GM23338 (cell line): ENCODE measurements at regions not wholly inside any gene's neighbourhood (a gene's known extent, or its start where the extent isn't known, plus 50 kb on each side); places are given as distances from the start of the nearest gene placed in this dataset.

Experiments
- ATAC-seq: fragments of 200-7000 bp; cut with Tn5 transposase; 3 replicates; pipeline ENCODE4 v1.9.1; 2020
- DNase-seq: peaks from one replicate; pipeline ENCODE4 v3.0.0-alpha.2; 2015; ENCODE audit warnings: low spot score
- H2AFZ ChIP-seq: fragments of 200-600 bp; sonication (generic); 2 replicates; pipeline ENCODE4 v1.8.0; 2016; ENCODE audit warnings: antibody characterized with exemption, mild to moderate bottlenecking, moderate library complexity
- H3F3A ChIP-seq: fragments of 200-600 bp; sonication (generic); replicated peaks from 2 replicates; pipeline ENCODE4 v1.8.0; 2017; ENCODE audit warnings: antibody characterized with exemption, mixed run types, low read depth
- H3K27ac ChIP-seq: fragments of 200-600 bp; sonication (generic); 2 replicates; pipeline ENCODE4 v1.6.1; 2016; ENCODE audit warnings: low read depth
- H3K27me3 ChIP-seq: fragments of 200-600 bp; sonication (generic); 2 replicates; pipeline ENCODE4 v1.8.0; 2016; ENCODE audit warnings: mild to moderate bottlenecking, mixed run types, moderate library complexity; ENCODE audit not compliant: insufficient read depth
- H3K36me3 ChIP-seq: fragments of 200-600 bp; sonication (generic); 2 replicates; pipeline ENCODE4 v1.8.0; 2016; ENCODE audit warnings: mild to moderate bottlenecking; ENCODE audit not compliant: insufficient read depth
- H3K4me1 ChIP-seq: fragments of 200-600 bp; sonication (generic); 2 replicates; pipeline ENCODE4 v1.8.0; 2016; ENCODE audit warnings: mild to moderate bottlenecking, moderate library complexity; ENCODE audit not compliant: insufficient read depth
- H3K4me2 ChIP-seq: fragments of 200-600 bp; sonication (generic); 2 replicates; pipeline ENCODE4 v1.7.1; 2017; ENCODE audit warnings: mixed run types
- H3K4me3 ChIP-seq: fragments of 200-600 bp; sonication (generic); 2 replicates; pipeline ENCODE4 v1.6.1; 2016; ENCODE audit warnings: mixed run types
- H3K79me2 ChIP-seq: fragments of 200-600 bp; sonication (generic); replicated peaks from 2 replicates; pipeline ENCODE4 v1.8.0; 2017; ENCODE audit warnings: mild to moderate bottlenecking; ENCODE audit not compliant: insufficient read depth
- H3K9me2 ChIP-seq: fragments of 200-600 bp; sonication (generic); 2 replicates; pipeline ENCODE4 v1.8.0; 2017; ENCODE audit not compliant: insufficient read depth
- H4K20me1 ChIP-seq: fragments of 200-600 bp; sonication (generic); replicated peaks from 2 replicates; pipeline ENCODE4 v1.8.0; 2017; ENCODE audit warnings: mild to moderate bottlenecking; ENCODE audit not compliant: insufficient read depth
- H3K27ac Mint-ChIP-seq: 2 replicates; pipeline ENCODE4 v1.8.0; 2020; ENCODE audit warnings: inconsistent platforms, mild to moderate bottlenecking, moderate library complexity, mixed read lengths
- H3K27me3 Mint-ChIP-seq: 3 replicates; pipeline ENCODE4 v1.8.0; 2022; ENCODE audit warnings: low read depth, mild to moderate bottlenecking, moderate library complexity, mixed read lengths, inconsistent platforms; ENCODE audit not compliant: insufficient read depth, poor library complexity
- H3K36me3 Mint-ChIP-seq: 3 replicates; pipeline ENCODE4 v1.8.0; 2021; ENCODE audit warnings: low read depth, mild to moderate bottlenecking, inconsistent platforms, moderate library complexity, mixed read lengths
- H3K4me1 Mint-ChIP-seq: 3 replicates; pipeline ENCODE4 v1.8.0; 2020; ENCODE audit warnings: mild to moderate bottlenecking, inconsistent platforms, mixed read lengths
- H3K4me3 Mint-ChIP-seq: 3 replicates; pipeline ENCODE4 v1.8.0; 2021; ENCODE audit warnings: moderate library complexity, mild to moderate bottlenecking, inconsistent platforms, mixed read lengths
- H3K9me3 Mint-ChIP-seq: 3 replicates; pipeline ENCODE4 v1.8.0; 2020; ENCODE audit warnings: moderate library complexity, mild to moderate bottlenecking, inconsistent platforms, mixed read lengths
- CREB1 ChIP-seq: fragments of 250-450 bp; sonication (Bioruptor Pico); IDR thresholded peaks from 2 replicates; pipeline ENCODE4 v1.5.0; 2020; ENCODE audit warnings: low read depth, mild to moderate bottlenecking, moderate library complexity
- EZH2 ChIP-seq: fragments of 200-600 bp; sonication (generic); IDR thresholded peaks from one replicate; pipeline ENCODE4 v1.8.0; 2017; ENCODE audit warnings: antibody characterized with exemption, mild to moderate bottlenecking, low read depth; ENCODE audit not compliant: unreplicated experiment
- EZH2phosphoT487 ChIP-seq: fragments of 200-600 bp; sonication (generic); IDR thresholded peaks from one replicate; pipeline ENCODE4 v1.8.1; 2018; ENCODE audit warnings: antibody characterized with exemption; ENCODE audit not compliant: unreplicated experiment
- JUNB ChIP-seq: IDR thresholded peaks from one replicate; pipeline ENCODE4 v1.6.1; 2016; ENCODE audit warnings: antibody characterized with exemption; ENCODE audit not compliant: unreplicated experiment
- NANOG ChIP-seq: IDR thresholded peaks from 2 replicates; pipeline ENCODE4 v1.6.1; 2016; ENCODE audit warnings: antibody characterized with exemption, borderline replicate concordance
- POLR2AphosphoS5 ChIP-seq: IDR thresholded peaks from 2 replicates; pipeline ENCODE4 v1.6.1; 2016; ENCODE audit warnings: antibody characterized with exemption, low read depth
- STAT1 ChIP-seq: IDR thresholded peaks from one replicate; pipeline ENCODE4 v1.6.1; 2016; ENCODE audit warnings: antibody characterized with exemption; ENCODE audit not compliant: unreplicated experiment
- ZNF114 ChIP-seq: fragments of 250-450 bp; sonication (Bioruptor Pico); IDR thresholded peaks from 2 replicates; pipeline ENCODE4 v1.5.0; 2020; ENCODE audit warnings: mild to moderate bottlenecking, moderate library complexity
- ZNF331 ChIP-seq: fragments of 250-450 bp; sonication (Bioruptor Pico); IDR thresholded peaks from 2 replicates; pipeline ENCODE4 v1.5.0; 2020; ENCODE audit warnings: low read depth, mild to moderate bottlenecking, moderate library complexity
- TF ChIP-seq, protein P1 (sequence below): IDR thresholded peaks from 2 replicates; pipeline ENCODE4 v1.6.1; 2016; ENCODE audit warnings: antibody characterized with exemption
- TF ChIP-seq, protein P2 (sequence below): fragments of 250-450 bp; sonication (Bioruptor Pico); IDR thresholded peaks from 2 replicates; pipeline ENCODE4 v1.5.0; 2020; ENCODE audit warnings: mild to moderate bottlenecking, moderate library complexity
- TF ChIP-seq, protein P3 (sequence below), 2 experiments: fragments of 200-600 bp in 1 of 2; sonication (generic) in 1 of 2; conservative IDR thresholded peaks; 2 replicates each; pipeline versions ENCODE4 v1.5.1 to v1.6.1; 2016 to 2017; ENCODE audit warnings: antibody characterized with exemption in 2 of 2, low read depth in 2 of 2, mild to moderate bottlenecking in 2 of 2, moderate library complexity in 1 of 2
- TF ChIP-seq, protein P4 (sequence below): IDR thresholded peaks from one replicate; pipeline ENCODE4 v1.6.1; 2018; ENCODE audit warnings: antibody characterized with exemption; ENCODE audit not compliant: unreplicated experiment

DNA sequence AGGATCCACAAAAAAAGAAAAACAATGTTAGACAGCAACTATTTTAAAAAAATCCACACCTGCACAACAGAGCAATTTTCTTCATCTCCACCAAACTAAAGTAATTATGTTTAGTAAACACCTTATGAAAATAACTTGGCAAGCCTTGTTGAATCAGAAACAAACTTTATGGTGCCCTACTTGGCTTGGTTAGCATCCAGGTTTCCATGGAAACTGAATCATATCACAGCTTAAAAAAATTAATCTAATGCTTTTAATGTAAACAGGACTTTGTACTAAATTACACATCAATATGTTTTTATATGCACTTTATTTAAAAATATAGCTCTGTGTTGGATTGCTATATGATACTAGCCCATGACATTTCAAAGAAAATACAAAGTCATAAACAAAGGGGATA lies 1882.4 kb downstream of the SUCLG1 start:
- Mint-ChIP-seq H3K27ac (no peak overlapping the region), H3K9me3 (peaks cover 3% of the 10 kb centered on the region; the same call in 1 of the 3 replicates), H3K4me3 (no peak overlapping the region), H3K36me3 (no peaks in the 10 kb centered on the region), H3K4me1 (no peaks in the 10 kb centered on the region), H3K27me3 (no peaks in the 10 kb centered on the region)
- no peaks in the 10 kb centered on the region for H3K27me3 ChIP-seq
- no peak overlapping the region for H3K4me2 ChIP-seq
- no peaks in the 10 kb centered on the region for H3K79me2 ChIP-seq
- no peak overlapping the region for H3K27ac ChIP-seq
- H3K4me3 ChIP-seq = no peak overlapping the region
- H3K4me1 ChIP-seq = no peaks in the 10 kb centered on the region
- H2AFZ ChIP-seq = no peak overlapping the region
- TF ChIP-seq CREB1 (CRISPR knock-in tag) (no peak), EZH2 (no peak), EZH2phosphoT487 (no peak), ZNF331 (no peak), JUNB (no peak), ZNF114 (CRISPR knock-in tag) (no peak), NANOG (no peak), STAT1 (no peak), POLR2AphosphoS5 (no peak)
- TF ChIP-seq, protein P1, sequence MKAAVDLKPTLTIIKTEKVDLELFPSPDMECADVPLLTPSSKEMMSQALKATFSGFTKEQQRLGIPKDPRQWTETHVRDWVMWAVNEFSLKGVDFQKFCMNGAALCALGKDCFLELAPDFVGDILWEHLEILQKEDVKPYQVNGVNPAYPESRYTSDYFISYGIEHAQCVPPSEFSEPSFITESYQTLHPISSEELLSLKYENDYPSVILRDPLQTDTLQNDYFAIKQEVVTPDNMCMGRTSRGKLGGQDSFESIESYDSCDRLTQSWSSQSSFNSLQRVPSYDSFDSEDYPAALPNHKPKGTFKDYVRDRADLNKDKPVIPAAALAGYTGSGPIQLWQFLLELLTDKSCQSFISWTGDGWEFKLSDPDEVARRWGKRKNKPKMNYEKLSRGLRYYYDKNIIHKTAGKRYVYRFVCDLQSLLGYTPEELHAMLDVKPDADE = no peak
- TF ChIP-seq, protein P2, sequence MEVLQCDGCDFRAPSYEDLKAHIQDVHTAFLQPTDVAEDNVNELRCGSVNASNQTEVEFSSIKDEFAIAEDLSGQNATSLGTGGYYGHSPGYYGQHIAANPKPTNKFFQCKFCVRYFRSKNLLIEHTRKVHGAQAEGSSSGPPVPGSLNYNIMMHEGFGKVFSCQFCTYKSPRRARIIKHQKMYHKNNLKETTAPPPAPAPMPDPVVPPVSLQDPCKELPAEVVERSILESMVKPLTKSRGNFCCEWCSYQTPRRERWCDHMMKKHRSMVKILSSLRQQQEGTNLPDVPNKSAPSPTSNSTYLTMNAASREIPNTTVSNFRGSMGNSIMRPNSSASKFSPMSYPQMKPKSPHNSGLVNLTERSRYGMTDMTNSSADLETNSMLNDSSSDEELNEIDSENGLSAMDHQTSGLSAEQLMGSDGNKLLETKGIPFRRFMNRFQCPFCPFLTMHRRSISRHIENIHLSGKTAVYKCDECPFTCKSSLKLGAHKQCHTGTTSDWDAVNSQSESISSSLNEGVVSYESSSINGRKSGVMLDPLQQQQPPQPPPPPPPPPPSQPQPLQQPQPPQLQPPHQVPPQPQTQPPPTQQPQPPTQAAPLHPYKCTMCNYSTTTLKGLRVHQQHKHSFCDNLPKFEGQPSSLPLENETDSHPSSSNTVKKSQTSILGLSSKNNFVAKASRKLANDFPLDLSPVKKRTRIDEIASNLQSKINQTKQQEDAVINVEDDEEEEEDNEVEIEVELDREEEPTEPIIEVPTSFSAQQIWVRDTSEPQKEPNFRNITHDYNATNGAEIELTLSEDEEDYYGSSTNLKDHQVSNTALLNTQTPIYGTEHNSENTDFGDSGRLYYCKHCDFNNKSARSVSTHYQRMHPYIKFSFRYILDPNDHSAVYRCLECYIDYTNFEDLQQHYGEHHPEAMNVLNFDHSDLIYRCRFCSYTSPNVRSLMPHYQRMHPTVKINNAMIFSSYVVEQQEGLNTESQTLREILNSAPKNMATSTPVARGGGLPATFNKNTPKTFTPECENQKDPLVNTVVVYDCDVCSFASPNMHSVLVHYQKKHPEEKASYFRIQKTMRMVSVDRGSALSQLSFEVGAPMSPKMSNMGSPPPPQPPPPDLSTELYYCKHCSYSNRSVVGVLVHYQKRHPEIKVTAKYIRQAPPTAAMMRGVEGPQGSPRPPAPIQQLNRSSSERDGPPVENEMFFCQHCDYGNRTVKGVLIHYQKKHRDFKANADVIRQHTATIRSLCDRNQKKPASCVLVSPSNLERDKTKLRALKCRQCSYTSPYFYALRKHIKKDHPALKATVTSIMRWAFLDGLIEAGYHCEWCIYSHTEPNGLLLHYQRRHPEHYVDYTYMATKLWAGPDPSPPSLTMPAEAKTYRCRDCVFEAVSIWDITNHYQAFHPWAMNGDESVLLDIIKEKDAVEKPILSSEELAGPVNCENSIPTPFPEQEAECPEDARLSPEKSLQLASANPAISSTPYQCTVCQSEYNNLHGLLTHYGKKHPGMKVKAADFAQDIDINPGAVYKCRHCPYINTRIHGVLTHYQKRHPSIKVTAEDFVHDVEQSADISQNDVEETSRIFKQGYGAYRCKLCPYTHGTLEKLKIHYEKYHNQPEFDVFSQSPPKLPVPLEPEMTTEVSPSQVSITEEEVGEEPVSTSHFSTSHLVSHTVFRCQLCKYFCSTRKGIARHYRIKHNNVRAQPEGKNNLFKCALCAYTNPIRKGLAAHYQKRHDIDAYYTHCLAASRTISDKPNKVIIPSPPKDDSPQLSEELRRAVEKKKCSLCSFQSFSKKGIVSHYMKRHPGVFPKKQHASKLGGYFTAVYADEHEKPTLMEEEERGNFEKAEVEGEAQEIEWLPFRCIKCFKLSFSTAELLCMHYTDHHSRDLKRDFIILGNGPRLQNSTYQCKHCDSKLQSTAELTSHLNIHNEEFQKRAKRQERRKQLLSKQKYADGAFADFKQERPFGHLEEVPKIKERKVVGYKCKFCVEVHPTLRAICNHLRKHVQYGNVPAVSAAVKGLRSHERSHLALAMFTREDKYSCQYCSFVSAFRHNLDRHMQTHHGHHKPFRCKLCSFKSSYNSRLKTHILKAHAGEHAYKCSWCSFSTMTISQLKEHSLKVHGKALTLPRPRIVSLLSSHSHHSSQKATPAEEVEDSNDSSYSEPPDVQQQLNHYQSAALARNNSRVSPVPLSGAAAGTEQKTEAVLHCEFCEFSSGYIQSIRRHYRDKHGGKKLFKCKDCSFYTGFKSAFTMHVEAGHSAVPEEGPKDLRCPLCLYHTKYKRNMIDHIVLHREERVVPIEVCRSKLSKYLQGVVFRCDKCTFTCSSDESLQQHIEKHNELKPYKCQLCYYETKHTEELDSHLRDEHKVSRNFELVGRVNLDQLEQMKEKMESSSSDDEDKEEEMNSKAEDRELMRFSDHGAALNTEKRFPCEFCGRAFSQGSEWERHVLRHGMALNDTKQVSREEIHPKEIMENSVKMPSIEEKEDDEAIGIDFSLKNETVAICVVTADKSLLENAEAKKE (CRISPR knock-in tag) = no peak
- TF ChIP-seq, protein P3, sequence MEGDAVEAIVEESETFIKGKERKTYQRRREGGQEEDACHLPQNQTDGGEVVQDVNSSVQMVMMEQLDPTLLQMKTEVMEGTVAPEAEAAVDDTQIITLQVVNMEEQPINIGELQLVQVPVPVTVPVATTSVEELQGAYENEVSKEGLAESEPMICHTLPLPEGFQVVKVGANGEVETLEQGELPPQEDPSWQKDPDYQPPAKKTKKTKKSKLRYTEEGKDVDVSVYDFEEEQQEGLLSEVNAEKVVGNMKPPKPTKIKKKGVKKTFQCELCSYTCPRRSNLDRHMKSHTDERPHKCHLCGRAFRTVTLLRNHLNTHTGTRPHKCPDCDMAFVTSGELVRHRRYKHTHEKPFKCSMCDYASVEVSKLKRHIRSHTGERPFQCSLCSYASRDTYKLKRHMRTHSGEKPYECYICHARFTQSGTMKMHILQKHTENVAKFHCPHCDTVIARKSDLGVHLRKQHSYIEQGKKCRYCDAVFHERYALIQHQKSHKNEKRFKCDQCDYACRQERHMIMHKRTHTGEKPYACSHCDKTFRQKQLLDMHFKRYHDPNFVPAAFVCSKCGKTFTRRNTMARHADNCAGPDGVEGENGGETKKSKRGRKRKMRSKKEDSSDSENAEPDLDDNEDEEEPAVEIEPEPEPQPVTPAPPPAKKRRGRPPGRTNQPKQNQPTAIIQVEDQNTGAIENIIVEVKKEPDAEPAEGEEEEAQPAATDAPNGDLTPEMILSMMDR (conservative IDR thresholded peaks at IDR 0.05; ENCODE audit: low read depth in 2 of 2) = no peak
- TF ChIP-seq, protein P4, sequence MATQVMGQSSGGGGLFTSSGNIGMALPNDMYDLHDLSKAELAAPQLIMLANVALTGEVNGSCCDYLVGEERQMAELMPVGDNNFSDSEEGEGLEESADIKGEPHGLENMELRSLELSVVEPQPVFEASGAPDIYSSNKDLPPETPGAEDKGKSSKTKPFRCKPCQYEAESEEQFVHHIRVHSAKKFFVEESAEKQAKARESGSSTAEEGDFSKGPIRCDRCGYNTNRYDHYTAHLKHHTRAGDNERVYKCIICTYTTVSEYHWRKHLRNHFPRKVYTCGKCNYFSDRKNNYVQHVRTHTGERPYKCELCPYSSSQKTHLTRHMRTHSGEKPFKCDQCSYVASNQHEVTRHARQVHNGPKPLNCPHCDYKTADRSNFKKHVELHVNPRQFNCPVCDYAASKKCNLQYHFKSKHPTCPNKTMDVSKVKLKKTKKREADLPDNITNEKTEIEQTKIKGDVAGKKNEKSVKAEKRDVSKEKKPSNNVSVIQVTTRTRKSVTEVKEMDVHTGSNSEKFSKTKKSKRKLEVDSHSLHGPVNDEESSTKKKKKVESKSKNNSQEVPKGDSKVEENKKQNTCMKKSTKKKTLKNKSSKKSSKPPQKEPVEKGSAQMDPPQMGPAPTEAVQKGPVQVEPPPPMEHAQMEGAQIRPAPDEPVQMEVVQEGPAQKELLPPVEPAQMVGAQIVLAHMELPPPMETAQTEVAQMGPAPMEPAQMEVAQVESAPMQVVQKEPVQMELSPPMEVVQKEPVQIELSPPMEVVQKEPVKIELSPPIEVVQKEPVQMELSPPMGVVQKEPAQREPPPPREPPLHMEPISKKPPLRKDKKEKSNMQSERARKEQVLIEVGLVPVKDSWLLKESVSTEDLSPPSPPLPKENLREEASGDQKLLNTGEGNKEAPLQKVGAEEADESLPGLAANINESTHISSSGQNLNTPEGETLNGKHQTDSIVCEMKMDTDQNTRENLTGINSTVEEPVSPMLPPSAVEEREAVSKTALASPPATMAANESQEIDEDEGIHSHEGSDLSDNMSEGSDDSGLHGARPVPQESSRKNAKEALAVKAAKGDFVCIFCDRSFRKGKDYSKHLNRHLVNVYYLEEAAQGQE = no peak
- H3F3A ChIP-seq = no peaks in the 10 kb centered on the region
- no peaks in the 10 kb centered on the region for H3K9me2 ChIP-seq
- DNase-seq = no peak
- no peaks in the 10 kb centered on the region for H4K20me1 ChIP-seq
- ATAC-seq = no peak
- no peaks in the 10 kb centered on the region for H3K36me3 ChIP-seq
